SJCRH30 (cell line): ENCODE measurements at regions not wholly inside any gene's neighbourhood (a gene's known extent, or its start where the extent isn't known, plus 50 kb on each side); places are given as distances from the start of the nearest gene placed in this dataset.
"Not testable (repeated sequence)": the region's sequence is repeated elsewhere in the genome, so short reads cannot be mapped to it uniquely, and the experiment has no call there.

ENCODE experiments used
- DNase-seq, 2 experiments: peaks; one replicate each; pipeline ENCODE4 v3.0.0-alpha.2; 2015 to 2020
- H3K27ac ChIP-seq: fragments of 250-450 bp; sonication (Bioruptor Pico); 2 replicates; pipeline ENCODE4 v1.5.1; 2020; ENCODE audit warnings: mild to moderate bottlenecking, moderate library complexity
- H3K27me3 ChIP-seq: fragments of 250-450 bp; sonication (Bioruptor Pico); 2 replicates; pipeline ENCODE4 v1.5.1; 2020; ENCODE audit warnings: mild to moderate bottlenecking, moderate library complexity
- H3K36me3 ChIP-seq: fragments of 250-450 bp; sonication (Bioruptor Pico); 2 replicates; pipeline ENCODE4 v1.5.1; 2020; ENCODE audit warnings: mild to moderate bottlenecking, moderate library complexity
- H3K4me1 ChIP-seq: fragments of 250-450 bp; sonication (Bioruptor Pico); 2 replicates; pipeline ENCODE4 v1.5.1; 2020; ENCODE audit warnings: mild to moderate bottlenecking, moderate library complexity
- H3K4me3 ChIP-seq: fragments of 250-450 bp; sonication (Bioruptor Pico); 2 replicates; pipeline ENCODE4 v1.5.1; 2020; ENCODE audit warnings: mild to moderate bottlenecking, moderate library complexity
- H3K9me3 ChIP-seq: fragments of 250-450 bp; sonication (Bioruptor Pico); replicated peaks from 2 replicates; pipeline ENCODE4 v1.5.1; 2020; ENCODE audit warnings: mild to moderate bottlenecking, moderate library complexity

DNA sequence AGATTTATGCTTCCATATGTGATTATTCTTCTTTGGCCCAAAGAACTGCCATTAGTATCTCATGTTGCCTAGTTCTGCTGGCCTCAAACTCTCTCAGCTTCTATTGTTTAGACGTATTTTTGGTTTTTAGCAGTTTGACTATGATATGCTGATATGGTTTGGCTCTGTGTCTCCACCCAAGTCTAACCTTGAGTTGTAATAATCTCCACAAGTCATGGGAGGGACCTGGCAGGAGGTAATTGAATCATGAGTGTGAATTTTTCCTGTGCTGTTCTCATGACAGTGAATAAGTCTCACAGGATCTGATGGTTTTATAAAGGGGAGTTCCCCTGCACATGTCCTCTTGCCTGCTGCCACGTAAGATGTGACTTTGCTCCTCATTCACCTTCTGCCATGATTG is 96.7 kb upstream of the ARG1 start:
- DNase-seq: no peak
- no peaks in the 10 kb centered on the region for H3K9me3 ChIP-seq

DNA sequence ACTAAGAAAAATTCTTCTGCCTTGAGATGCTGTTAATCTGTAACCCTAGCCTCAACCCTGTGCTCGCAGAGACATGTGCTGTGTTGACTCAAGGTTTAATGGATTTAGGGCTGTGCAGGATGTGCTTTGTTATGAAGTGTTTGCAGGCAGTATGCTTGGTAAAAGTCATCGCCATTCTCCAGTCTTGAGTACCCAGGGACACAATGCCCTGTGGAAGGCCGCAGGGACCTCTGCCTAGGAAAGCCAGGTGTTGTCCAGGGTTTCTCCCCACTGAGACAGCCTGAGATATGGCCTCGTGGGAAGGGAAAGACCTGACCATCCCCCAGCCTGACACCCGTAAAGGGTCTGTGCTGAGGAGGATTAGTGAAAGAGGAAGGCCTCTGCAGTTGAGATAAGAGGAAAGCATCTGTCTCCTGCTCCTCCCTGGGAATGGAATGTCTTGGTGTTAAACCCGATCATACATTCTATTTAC is 94.2 kb upstream of the ARG1 start:
- H3K27ac ChIP-seq, H3K27me3 ChIP-seq, H3K4me1 ChIP-seq, H3K9me3 ChIP-seq, H3K4me3 ChIP-seq, H3K36me3 ChIP-seq: not testable (repeated sequence)
- peak in 1 of 2 experiments; percentile 2 for DNase-seq

More for the DNA sequence above, 96.7 kb upstream of the ARG1 start:
- Histone ChIP-seq H3K27ac (no peak overlapping the region), H3K36me3 (no peaks in the 10 kb centered on the region), H3K4me1 (no peaks in the 10 kb centered on the region; the same call in 1 of the 2 replicates), H3K27me3 (no peaks in the 10 kb centered on the region), H3K4me3 (no peak overlapping the region)

DNA sequence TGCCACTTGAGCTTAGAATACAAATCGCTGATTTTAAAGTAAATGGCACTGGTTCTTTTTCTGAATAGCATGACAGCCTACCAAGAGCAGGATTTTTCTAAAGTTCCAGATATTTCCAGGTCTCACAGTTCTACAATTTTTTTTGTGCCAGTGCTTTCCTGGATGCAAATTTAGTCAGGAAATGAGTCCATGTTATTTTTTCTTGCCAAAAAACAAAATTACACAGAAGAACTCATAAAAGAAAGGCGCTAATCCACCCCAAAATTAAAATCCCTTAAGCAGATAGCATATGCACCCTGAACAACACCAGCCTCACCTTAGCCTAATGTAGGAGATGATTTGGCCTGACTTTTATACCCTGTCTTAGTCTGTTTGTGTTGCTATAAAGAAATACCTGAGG is 86.4 kb upstream of the ARG1 start:
- Histone ChIP-seq H3K4me3 (no peak overlapping the region), H3K36me3 (no peaks in the 10 kb centered on the region), H3K9me3 (no peaks in the 10 kb centered on the region), H3K4me1 (no peaks in the 10 kb centered on the region), H3K27me3 (no peaks in the 10 kb centered on the region), H3K27ac (no peak overlapping the region)
- no peak for DNase-seq

DNA sequence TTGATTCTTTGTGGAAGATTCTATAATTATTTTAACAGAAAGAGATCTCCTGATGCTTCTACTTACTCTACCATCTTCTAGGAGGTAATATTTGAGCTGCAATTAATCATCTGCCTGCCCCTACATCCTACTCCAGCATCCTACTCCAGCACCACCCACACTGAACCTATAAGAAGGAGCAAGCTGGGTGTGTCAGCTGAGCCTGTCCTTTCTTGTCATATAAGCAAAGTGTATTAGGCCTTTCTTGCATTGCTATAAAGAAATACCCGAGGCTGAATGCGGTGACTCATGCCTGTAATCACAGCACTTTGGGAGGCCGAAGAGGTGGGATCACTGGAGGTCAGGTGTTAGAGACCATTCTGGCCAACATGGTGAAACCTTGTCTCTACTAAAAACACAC is 84.2 kb upstream of the ARG1 start:
- DNase-seq: no peak
- Histone ChIP-seq H3K27me3 (no peaks in the 10 kb centered on the region), H3K4me3 (no peak overlapping the region), H3K36me3 (no peaks in the 10 kb centered on the region), H3K4me1 (no peaks in the 10 kb centered on the region), H3K27ac (no peak overlapping the region), H3K9me3 (no peaks in the 10 kb centered on the region)

DNA sequence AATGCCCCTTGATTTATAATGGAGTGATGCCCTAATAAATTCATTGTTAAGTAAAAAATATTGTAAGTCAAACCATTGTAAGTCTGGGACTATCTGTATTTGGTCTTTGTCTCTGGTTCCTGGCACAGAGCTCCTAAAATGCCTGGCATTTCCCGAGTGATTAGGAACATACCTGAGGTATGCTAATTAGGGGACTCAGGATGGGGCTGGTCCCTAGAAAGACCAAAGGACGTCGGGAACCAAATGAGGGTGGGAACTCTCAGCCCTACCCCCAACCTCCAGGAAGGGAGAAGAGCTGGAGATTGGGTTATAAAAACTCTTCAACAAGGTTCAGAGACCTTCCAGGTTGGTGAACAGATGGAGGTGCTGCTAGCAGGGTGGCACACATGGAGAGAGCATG is 82.6 kb upstream of the ARG1 start:
- Histone ChIP-seq H3K27ac (no peak overlapping the region), H3K4me3 (no peak overlapping the region), H3K4me1 (no peaks in the 10 kb centered on the region), H3K9me3 (no peaks in the 10 kb centered on the region), H3K27me3 (no peaks in the 10 kb centered on the region), H3K36me3 (no peaks in the 10 kb centered on the region)
- no peak for DNase-seq

DNA sequence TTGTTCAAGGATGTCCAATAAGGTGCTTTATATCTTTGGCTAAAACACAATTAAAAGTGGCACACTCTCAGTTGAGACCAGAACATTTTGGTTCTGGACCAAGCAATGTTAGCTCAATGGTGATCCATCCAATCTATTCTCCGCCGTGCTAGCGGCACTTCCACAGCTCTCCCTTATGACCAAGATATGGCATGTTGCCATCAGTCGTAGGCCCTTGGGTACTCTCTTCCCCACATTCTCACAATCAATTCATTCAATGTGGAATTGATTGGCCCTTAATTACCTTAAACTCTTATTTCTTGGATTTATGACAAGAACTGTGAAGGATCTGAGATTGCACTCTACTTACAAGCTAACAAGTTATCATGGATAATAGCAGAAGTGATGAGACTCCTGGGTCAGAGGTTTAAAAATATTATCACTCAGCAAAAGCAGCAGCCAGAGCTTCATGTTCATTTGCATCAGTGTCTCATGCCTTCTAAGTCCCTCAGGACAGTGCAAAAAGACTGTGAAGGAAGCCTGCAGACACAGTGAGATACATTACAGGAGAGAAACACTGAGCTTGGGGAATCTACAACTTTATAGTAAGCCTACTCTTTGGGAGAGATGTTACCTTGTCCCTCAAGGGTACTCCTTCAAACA is 80.0 kb upstream of the ARG1 start:
- no peak overlapping the region for H3K4me3 ChIP-seq
- no peak overlapping the region for H3K27ac ChIP-seq
- no peaks in the 10 kb centered on the region for H3K9me3 ChIP-seq
- H3K36me3 ChIP-seq: no peaks in the 10 kb centered on the region
- no peaks in the 10 kb centered on the region for H3K4me1 ChIP-seq
- DNase-seq: no peak
- no peaks in the 10 kb centered on the region for H3K27me3 ChIP-seq

DNA sequence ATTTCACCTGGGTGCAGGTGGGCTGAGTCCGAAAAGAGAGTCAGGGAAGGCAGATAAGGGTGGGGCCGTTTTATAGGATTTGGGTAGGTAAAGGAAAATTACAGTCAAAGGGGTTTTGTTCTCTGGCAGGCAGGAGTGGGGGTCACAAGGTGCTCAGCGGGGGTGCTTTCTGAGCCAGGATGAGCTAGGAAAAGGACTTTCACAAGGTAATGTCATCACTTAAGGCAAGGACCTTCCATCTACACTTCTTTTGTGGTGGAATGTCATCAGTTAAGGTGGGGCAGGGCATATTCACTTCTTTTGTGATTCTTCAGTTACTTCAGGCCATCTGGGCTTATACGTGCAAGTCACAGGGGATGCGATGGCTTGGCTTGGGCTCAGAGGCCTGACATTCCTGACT is 68.6 kb upstream of the ARG1 start:
- H3K9me3 ChIP-seq, DNase-seq, H3K4me1 ChIP-seq, H3K27ac ChIP-seq, H3K27me3 ChIP-seq, H3K4me3 ChIP-seq, H3K36me3 ChIP-seq: not testable (repeated sequence)

DNA sequence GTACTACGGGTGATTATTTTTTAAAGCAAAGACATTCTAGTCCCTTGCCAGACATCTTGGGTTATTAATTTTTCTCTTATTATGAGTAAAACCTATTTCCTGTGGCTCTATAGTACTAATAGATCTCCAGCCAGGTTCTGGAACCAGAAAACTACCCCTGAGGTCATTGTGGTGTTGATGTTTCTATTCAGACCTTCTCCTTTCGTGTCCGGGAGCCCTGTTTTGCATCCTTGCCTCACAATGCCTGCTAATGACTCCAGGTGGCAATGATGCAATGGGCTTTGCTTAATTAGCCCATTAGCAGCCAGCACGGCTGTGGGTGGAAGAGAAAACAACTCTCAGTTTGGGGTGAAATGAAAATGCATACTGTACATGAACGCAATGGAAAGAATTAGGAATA is 62.9 kb upstream of the ARG1 start:
- no peaks in the 10 kb centered on the region for H3K36me3 ChIP-seq
- H3K4me3 ChIP-seq: no peak overlapping the region
- no peaks in the 10 kb centered on the region for H3K27me3 ChIP-seq
- H3K27ac ChIP-seq: no peak overlapping the region
- DNase-seq: no peak
- no peaks in the 10 kb centered on the region for H3K4me1 ChIP-seq
- H3K9me3 ChIP-seq: no peaks in the 10 kb centered on the region

DNA sequence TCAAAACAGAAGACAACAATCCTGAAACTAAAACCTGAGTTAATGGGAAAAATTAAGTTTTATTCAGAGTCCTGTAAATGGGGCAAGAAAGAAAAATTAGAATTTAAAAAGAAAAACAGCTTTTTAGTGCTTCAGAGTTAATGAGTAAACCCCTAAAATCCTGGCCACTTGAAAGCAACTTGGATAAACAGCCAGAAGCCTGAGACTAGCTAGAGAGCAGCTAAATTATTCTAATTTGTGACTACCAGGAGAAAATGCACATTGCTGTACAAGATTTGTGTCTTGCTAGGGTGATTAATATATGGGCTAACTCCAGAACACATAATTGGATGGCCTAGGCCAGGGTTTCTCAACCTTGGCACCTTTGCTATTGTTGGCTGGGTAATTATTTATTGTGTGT is 62.4 kb upstream of the ARG1 start:
- H3K36me3 ChIP-seq: no peaks in the 10 kb centered on the region
- no peaks in the 10 kb centered on the region for H3K27me3 ChIP-seq
- no peak for DNase-seq
- H3K9me3 ChIP-seq: no peaks in the 10 kb centered on the region
- H3K4me1 ChIP-seq: no peaks in the 10 kb centered on the region
- no peak overlapping the region for H3K4me3 ChIP-seq
- no peak overlapping the region for H3K27ac ChIP-seq

DNA sequence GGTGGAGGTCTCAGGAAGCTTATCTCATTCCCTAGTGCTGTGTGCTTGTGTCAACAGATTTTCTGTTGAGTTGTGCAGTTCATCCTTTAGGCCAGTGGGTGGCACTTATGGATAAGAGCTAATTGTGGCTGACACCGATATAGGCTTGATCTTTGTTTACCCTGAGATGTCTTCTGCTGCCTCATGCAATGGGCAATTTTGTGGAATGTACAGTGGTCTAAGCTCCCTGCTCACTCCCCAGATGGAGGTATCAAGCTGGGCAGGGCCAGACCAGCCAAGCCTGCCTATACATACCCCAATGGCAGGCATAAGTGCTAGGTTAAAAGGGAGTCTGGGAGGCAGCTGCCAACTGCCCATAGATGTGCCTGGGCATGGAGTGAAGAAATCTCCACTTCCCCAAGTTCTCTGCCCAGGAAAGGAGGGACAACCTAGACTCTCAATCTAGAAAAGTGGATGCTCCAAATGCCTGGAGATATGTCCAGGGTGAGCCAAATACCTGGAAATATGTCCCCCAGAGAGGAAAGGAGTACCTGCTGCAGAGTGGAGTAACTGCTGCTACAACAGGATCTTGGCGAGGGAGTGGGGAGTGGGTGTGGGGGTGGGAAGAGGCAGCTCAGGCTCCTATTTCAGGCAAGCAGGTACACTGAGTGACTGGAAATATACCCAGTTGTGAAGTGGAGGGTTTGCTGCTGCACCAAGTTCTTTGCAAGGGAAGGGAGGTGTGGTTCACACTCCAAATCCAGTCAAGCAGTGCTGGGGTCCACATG is 53.2 kb upstream of the ARG1 start:
- H3K27ac ChIP-seq: no peak overlapping the region
- no peaks in the 10 kb centered on the region for H3K9me3 ChIP-seq
- peak; percentile 18 to 59 for DNase-seq
- H3K36me3 ChIP-seq: no peaks in the 10 kb centered on the region
- H3K27me3 ChIP-seq: no peaks in the 10 kb centered on the region
- no peak overlapping the region for H3K4me3 ChIP-seq
- H3K4me1 ChIP-seq: no peaks in the 10 kb centered on the region
